SK-N-SH treated with all-trans-retinoic acid at 6 μM for 48 hours (cell line): ENCODE measurements at regions not wholly inside any gene's neighbourhood (a gene's known extent, or its start where the extent isn't known, plus 50 kb on each side); places are given as distances from the start of the nearest gene placed in this dataset.
A peak's percentile ranks its signal among the peaks of the same experiment; 100 is the strongest.
"Not testable (repeated sequence)": the region's sequence is repeated elsewhere in the genome, so short reads cannot be mapped to it uniquely, and the experiment has no call there.

Experiments
- ATAC-seq: fragments of 200-7000 bp; cut with Tn5 transposase; 3 replicates; pipeline ENCODE4 v1.9.1; 2020; ENCODE audit warnings: mild to moderate bottlenecking, moderate library complexity
- ESRRG ChIP-seq: fragments of 250-450 bp; sonication (Bioruptor Pico); IDR thresholded peaks from 2 replicates; pipeline ENCODE4 v1.6.1; 2021; ENCODE audit warnings: mild to moderate bottlenecking
- GLIS3 ChIP-seq: fragments of 250-450 bp; sonication (Bioruptor Pico); IDR thresholded peaks from 2 replicates; pipeline ENCODE4 v1.5.0; 2020; ENCODE audit warnings: mild to moderate bottlenecking, moderate library complexity
- ISL1 ChIP-seq: fragments of 250-450 bp; sonication (Bioruptor Pico); IDR thresholded peaks from 2 replicates; pipeline ENCODE4 v2.1.2; 2022; ENCODE audit warnings: mild to moderate bottlenecking, moderate library complexity
- OSR1 ChIP-seq: fragments of 250-450 bp; sonication (Bioruptor Pico); IDR thresholded peaks from 2 replicates; pipeline ENCODE4 v1.8.0; 2022; ENCODE audit warnings: moderate library complexity, mild to moderate bottlenecking, inconsistent platforms
- SNAI2 ChIP-seq: fragments of 250-450 bp; sonication (Bioruptor Pico); IDR thresholded peaks from 2 replicates; pipeline ENCODE4 v1.5.0; 2020; ENCODE audit warnings: mild to moderate bottlenecking, moderate library complexity
- TCF4 ChIP-seq: fragments of 250-450 bp; sonication (Bioruptor Pico); IDR thresholded peaks from 2 replicates; pipeline ENCODE4 v1.8.0; 2021; ENCODE audit warnings: mild to moderate bottlenecking, moderate library complexity, borderline replicate concordance
- ZC3H10 ChIP-seq: fragments of 250-450 bp; sonication (Bioruptor Pico); IDR thresholded peaks from 2 replicates; pipeline ENCODE4 v1.5.1; 2021; ENCODE audit warnings: mild to moderate bottlenecking, moderate library complexity
- ZFP3 ChIP-seq: fragments of 250-450 bp; sonication (Bioruptor Pico); IDR thresholded peaks from 2 replicates; pipeline ENCODE4 v1.5.0; 2020; ENCODE audit warnings: mild to moderate bottlenecking, moderate library complexity
- ZFP30 ChIP-seq: fragments of 450-650 bp; formaldehyde crosslinking; IDR thresholded peaks from 2 replicates; pipeline ENCODE4 v1.5.0; 2022; ENCODE audit warnings: mild to moderate bottlenecking, moderate library complexity
- ZNF565 ChIP-seq: fragments of 450-650 bp; formaldehyde crosslinking; conservative IDR thresholded peaks from 2 replicates; pipeline ENCODE4 v1.5.0; 2020; ENCODE audit warnings: low read depth, mild to moderate bottlenecking, moderate library complexity
- ZNF70 ChIP-seq: fragments of 450-650 bp; formaldehyde crosslinking; IDR thresholded peaks from 2 replicates; pipeline ENCODE4 v1.5.0; 2020; ENCODE audit warnings: mild to moderate bottlenecking, moderate library complexity
- TF ChIP-seq, protein P1 (sequence below): fragments of 250-450 bp; sonication (Bioruptor Pico); IDR thresholded peaks from 2 replicates; pipeline ENCODE4 v1.5.1; 2020; ENCODE audit warnings: low read depth, mild to moderate bottlenecking, moderate library complexity
- TF ChIP-seq, protein P2 (sequence below): fragments of 250-450 bp; sonication (Bioruptor Pico); IDR thresholded peaks from 2 replicates; pipeline ENCODE4 v1.8.0; 2021; ENCODE audit warnings: low read depth, mild to moderate bottlenecking, moderate library complexity, borderline replicate concordance
- TF ChIP-seq, protein P3 (sequence below): fragments of 250-450 bp; sonication (Bioruptor Pico); IDR thresholded peaks from 2 replicates; pipeline ENCODE4 v1.8.0; 2020; ENCODE audit warnings: mild to moderate bottlenecking, moderate library complexity, borderline replicate concordance
- TF ChIP-seq, protein P4 (sequence below): fragments of 250-450 bp; sonication (Bioruptor Pico); IDR thresholded peaks from 2 replicates; pipeline ENCODE4 v1.5.1; 2021; ENCODE audit warnings: mild to moderate bottlenecking, moderate library complexity

DNA sequence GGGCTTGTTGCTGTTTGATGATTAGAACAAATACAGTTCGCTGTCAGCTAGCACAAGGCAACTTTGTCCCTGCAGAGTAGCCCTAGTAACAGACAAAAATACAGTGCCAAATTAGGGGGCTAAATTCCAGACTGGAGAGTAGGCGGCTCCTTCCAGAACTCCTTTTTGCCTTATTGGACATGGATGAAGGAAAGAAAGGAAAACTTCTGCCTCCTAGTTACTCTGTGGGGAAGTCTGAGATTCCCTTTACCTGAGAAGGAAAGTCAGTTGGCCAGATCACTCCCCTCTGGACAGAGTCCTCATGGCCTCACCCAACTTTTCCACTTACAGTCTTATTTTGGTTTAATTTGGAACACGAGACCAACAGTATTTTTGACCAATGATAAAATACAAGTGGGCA lies 140.5 kb upstream of the ADAMTS3 start:
- TF ChIP-seq, protein P1, sequence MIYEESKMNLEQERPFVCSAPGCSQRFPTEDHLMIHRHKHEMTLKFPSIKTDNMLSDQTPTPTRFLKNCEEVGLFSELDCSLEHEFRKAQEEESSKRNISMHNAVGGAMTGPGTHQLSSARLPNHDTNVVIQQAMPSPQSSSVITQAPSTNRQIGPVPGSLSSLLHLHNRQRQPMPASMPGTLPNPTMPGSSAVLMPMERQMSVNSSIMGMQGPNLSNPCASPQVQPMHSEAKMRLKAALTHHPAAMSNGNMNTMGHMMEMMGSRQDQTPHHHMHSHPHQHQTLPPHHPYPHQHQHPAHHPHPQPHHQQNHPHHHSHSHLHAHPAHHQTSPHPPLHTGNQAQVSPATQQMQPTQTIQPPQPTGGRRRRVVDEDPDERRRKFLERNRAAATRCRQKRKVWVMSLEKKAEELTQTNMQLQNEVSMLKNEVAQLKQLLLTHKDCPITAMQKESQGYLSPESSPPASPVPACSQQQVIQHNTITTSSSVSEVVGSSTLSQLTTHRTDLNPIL (CRISPR knock-in tag) = no peak
- no peak for TF ChIP-seq OSR1
- ATAC-seq = no peak

DNA sequence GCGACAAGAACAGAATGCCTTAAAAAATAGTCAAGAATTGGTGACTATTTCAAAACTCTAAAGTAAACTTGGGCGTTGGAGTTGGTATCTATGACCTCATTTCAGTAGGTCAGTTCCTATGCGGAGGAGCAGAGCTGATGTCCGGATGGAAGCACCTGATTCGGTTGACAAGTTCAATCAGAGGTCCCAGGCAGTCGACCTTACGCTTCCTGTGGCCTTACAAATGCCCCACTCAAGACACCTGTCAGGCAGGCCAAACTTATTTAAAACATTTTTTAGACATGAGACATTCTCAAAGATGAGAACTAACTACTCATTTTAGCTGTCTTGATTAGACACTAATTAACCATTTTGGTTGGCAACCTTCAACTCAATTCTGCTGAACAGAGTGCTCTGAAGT lies 137.7 kb upstream of the ADAMTS3 start:
- no peak for ATAC-seq
- TF ChIP-seq, protein P2, sequence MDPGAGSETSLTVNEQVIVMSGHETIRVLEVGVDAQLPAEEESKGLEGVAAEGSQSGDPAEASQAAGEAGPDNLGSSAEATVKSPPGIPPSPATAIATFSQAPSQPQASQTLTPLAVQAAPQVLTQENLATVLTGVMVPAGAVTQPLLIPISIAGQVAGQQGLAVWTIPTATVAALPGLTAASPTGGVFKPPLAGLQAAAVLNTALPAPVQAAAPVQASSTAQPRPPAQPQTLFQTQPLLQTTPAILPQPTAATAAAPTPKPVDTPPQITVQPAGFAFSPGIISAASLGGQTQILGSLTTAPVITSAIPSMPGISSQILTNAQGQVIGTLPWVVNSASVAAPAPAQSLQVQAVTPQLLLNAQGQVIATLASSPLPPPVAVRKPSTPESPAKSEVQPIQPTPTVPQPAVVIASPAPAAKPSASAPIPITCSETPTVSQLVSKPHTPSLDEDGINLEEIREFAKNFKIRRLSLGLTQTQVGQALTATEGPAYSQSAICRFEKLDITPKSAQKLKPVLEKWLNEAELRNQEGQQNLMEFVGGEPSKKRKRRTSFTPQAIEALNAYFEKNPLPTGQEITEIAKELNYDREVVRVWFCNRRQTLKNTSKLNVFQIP (CRISPR knock-in tag) = no peak
- TF ChIP-seq, protein P1 (CRISPR knock-in tag) = no peak
- TF ChIP-seq ESRRG (CRISPR knock-in tag) = no peak
- TF ChIP-seq TCF4 (CRISPR knock-in tag) = no peak

DNA sequence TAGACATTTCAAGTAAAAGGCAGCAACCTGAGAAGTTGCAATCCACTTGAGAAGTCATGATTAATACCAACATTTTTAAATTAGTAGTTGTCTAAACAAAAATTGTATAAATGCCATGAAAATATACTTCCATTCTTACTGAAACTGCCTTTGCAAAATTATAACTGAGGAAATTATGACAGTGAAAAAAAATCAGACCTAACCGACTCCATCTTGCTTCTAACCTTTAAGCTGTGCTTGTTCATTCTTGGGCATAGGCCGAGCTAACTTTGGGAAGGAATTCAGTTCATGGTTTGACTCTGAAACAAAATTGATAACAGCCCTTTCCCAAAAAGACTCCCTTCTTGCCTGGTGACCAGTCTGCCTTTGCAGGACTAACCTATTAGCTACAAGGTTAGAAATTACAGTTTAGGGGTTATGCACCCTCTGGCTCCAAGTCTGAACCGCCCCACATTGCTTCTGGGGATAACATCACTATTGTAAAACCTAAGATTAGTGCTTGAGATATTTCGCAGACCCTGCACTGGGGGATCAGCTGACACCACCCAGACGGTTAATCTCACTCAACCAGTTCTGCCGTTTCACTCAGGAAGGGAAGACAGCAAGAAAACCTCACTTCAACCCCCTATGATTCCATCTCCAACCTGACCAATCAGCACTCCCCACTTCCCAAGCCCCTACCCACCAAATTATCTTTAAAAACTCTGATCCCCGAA lies 136.1 kb upstream of the ADAMTS3 start:
- not testable (repeated sequence) for ATAC-seq

DNA sequence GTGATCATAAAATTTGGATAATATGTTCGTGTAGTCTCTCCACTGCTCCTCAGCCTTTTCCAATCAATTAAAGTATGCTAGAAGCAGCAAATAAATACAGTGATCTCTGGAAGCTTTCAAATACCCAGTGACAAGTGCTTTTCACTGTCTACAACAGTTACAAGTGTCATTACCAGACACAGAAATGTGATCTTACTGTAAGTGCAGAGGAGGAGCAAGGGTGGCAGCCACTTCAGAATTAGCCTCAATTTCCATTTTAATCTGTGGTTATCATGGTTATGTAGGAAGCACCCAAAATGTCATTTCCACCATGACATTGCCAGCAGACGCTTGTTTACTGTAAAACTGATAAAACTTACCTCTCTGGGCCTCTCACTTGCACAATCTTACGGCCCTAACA lies 133.9 kb upstream of the ADAMTS3 start:
- no peak for TF ChIP-seq ZNF70 (CRISPR knock-in tag)
- TF ChIP-seq, protein P3, sequence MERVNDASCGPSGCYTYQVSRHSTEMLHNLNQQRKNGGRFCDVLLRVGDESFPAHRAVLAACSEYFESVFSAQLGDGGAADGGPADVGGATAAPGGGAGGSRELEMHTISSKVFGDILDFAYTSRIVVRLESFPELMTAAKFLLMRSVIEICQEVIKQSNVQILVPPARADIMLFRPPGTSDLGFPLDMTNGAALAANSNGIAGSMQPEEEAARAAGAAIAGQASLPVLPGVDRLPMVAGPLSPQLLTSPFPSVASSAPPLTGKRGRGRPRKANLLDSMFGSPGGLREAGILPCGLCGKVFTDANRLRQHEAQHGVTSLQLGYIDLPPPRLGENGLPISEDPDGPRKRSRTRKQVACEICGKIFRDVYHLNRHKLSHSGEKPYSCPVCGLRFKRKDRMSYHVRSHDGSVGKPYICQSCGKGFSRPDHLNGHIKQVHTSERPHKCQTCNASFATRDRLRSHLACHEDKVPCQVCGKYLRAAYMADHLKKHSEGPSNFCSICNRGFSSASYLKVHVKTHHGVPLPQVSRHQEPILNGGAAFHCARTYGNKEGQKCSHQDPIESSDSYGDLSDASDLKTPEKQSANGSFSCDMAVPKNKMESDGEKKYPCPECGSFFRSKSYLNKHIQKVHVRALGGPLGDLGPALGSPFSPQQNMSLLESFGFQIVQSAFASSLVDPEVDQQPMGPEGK (CRISPR knock-in tag) = no peak
- no peak for TF ChIP-seq ZNF565 (CRISPR knock-in tag)
- TF ChIP-seq ESRRG (CRISPR knock-in tag) = no peak
- TF ChIP-seq, all 23 proteins: peak for 0
- no peak for ATAC-seq

DNA sequence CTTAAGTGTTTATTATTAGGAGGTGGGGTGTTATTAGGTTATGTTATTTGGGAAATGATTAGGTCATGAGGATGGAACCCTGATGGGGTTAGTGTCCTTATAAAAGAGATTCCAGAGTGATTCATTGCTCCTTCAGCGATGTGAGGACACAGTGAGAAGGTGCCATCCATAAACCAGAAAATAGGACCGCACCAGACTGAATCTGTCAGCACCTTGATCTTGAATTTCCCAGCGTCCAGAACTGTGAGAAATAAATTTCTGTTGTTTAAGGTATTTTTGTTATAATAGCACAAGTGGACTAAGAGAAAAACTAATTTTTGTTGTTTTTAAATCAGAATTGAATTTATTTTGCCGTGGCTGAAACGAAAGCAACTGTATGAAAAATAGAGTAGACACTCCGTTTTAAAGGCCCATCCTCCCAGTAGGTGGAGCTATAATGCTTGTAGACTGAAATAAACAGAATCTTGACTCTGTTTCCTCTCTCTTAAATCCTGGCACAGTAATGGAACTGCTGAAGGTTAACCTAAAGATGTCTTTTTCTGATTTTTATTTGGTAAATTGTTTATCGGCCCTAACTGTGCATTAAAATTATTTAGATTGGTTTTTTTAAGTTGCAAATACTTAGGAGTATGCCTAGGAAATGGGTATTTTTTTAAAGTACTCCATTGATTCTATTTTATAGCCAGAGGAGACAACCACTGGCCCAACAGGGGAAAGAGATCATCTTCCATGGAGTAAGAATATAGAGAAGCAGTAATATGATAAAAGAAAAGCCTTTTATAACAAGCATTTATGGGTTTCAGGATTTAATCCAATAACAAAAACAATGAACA lies 133.2 kb upstream of the ADAMTS3 start:
- ATAC-seq = peak; percentile 92
- TF ChIP-seq, protein P2 (CRISPR knock-in tag) = no peak
- TF ChIP-seq ZFP30 (CRISPR knock-in tag) (no peak), ISL1 (CRISPR knock-in tag) (no peak), SNAI2 (CRISPR knock-in tag) (no peak), ZC3H10 (CRISPR knock-in tag) (no peak), ZFP3 (CRISPR knock-in tag) (no peak)

DNA sequence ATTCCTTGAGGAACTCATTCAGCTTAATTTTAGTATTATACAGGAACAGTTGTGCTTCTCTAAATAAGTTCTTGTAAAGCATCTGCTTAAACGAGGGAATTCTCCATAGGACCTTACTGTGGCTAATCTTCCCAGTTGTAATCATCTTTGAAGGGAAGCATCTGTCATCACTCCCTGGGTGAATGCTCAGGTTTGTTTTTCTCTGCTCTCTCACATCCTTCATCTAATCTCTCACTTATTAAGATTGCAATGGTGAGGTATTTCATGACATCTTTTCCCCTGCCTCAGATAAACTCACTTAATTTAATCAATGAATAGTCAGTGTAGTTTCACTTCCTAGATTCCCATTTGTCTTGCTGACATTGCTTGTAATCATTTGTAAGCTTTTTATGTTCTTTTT lies 121.8 kb upstream of the ADAMTS3 start:
- TF ChIP-seq GLIS3 (CRISPR knock-in tag) (no peak), ISL1 (CRISPR knock-in tag) (0 out of 2 replicates have a peak, but pooled peaks have one; percentile 26)
- TF ChIP-seq, protein P4, sequence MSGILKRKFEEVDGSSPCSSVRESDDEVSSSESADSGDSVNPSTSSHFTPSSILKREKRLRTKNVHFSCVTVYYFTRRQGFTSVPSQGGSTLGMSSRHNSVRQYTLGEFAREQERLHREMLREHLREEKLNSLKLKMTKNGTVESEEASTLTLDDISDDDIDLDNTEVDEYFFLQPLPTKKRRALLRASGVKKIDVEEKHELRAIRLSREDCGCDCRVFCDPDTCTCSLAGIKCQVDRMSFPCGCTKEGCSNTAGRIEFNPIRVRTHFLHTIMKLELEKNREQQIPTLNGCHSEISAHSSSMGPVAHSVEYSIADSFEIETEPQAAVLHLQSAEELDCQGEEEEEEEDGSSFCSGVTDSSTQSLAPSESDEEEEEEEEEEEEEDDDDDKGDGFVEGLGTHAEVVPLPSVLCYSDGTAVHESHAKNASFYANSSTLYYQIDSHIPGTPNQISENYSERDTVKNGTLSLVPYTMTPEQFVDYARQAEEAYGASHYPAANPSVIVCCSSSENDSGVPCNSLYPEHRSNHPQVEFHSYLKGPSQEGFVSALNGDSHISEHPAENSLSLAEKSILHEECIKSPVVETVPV (CRISPR knock-in tag) = no peak

More for the DNA sequence above, 121.8 kb upstream of the ADAMTS3 start:
- ATAC-seq = no peak
